Iris pigment epithelial cell (primary cell): ENCODE measurements at regions not wholly inside any gene's neighbourhood (a gene's known extent, or its start where the extent isn't known, plus 50 kb on each side); places are given as distances from the start of the nearest gene placed in this dataset.

Experiments used
- DNase-seq: peaks from one replicate; pipeline ENCODE4 v3.0.0-alpha.2; 2011; ENCODE audit warnings: low read depth

- no peak for DNase-seq
Observed at GRCh38 chr15:29425864-29426263, 156.2 kb upstream of the NSMCE3 start.

DNA sequence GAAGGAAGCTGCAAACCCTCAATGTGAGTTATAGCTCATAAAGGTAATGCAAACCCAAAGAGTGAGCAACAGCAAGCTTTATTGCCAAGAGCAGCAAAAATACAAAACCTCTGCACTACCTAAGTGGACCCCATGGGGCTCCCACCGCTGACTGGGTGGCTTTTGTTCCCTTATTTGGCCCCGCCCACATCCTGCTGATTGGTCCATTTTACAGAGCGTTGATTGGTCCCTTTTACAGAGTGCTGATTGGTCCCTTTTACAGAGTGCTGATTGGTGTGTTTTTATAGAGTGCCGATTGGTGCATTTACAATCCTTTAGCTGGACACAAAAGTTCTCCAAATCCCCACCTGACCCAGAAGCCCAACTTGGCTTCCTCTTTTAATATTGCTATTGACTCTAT is 154.5 kb upstream of the NSMCE3 start:
- DNase-seq, result no peak

- DNase-seq, result no peak
Observed at GRCh38 chr15:29422606-29423005, 153.0 kb upstream of the NSMCE3 start.

DNA sequence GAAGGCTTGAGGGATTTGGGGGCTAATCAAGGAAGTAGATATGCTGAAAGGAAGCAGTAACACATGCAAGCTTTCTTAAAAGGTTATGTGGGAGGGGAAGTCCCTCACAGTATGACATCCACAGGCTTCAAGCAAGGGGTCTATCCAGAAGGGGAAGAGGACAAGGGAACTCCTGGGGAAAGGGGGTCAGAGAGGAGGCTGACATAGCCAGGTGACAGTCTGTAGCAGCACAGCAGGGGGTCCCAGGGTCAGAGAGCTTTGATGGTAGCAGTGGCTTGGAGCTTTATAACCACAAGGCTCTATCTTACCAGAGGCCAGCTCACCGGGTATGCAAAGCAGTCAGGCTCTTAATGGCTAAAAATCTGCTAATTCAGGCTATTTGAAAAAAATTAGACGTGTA is 150.6 kb upstream of the NSMCE3 start:
- DNase-seq, result no peak

DNA sequence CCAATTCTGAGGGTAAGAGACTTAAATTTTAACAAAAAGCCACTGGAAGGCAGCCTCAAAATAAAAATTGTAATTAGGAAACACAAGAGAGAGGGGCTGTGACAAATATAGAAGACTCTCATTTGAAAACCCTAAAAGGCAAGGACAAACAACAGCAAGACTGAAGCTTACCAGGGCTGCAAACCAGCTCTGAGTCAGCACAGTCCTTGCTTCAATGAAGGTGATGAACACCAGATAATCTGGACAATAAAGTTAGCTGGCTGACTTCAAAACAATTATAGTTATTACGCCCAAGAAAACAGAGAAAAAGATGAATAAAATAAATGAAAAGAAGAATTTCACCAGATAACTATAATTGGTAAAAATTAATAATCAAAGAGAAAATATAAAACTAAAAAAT is 149.3 kb upstream of the NSMCE3 start:
- no peak for DNase-seq

GRCh38 chr15:29418178-29418577 is 148.6 kb upstream of the NSMCE3 start:
- DNase-seq, result no peak

DNA sequence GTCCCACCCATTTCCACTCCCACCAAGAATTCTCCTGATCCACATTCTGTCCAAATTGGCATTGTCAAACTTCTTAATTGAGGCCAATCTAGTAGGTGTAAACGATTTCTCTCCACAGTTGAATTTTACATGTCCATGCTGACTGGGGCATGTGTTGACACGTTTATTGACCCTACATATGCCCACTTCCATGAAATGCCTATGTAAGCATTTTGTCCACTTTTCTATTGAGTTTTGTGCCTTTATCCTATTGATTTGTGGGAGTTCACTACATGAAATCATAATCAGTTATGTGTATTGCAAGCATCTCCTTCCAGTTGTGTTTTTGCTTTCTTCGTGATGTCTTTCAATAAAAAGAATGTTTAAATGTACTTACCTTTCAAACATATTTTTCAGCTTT is 141.7 kb upstream of the NSMCE3 start:
- no peak for DNase-seq

DNA sequence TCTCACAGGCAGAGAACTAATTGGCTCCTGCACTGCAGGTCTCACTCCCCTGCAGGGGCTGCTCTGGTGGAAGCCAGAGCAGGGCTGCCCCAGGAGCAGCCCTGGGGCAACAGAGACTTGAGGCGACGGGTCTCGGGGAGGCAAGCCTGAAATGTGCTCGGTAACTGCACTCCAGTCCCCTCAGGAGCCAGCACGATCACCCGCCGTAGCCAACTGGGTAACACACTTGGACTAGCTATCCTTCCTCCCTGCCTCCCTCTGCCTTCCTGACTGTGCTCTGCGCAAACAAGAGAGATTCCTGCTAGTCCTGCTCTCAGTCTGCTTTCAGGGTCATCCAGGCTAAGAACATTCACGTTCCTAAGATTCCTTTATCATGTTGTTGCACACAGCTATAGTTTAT is 140.7 kb upstream of the NSMCE3 start:
- DNase-seq, result no peak

- DNase-seq, result no peak
Observed at GRCh38 chr15:29409890-29410289, 140.3 kb upstream of the NSMCE3 start.

DNA sequence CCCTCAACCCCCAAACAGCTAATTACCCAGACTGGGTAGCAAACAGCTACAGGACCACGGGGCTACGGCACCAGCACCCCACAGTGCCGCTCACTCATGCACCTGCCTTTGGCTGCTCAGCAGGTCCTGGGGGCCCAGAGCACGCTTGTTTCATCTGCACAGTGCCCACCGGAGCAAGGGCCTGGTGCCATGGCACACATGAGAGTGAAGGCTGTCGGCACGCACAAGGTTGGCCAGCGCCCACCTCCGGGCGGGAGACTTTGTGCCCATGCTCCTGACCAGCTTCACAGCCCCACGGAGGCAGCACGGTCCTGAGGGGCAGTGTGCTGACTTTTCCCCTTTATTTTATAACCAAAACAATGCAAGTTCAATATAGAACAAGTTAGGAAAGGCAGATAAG is 135.9 kb upstream of the NSMCE3 start:
- DNase-seq, result no peak

DNA sequence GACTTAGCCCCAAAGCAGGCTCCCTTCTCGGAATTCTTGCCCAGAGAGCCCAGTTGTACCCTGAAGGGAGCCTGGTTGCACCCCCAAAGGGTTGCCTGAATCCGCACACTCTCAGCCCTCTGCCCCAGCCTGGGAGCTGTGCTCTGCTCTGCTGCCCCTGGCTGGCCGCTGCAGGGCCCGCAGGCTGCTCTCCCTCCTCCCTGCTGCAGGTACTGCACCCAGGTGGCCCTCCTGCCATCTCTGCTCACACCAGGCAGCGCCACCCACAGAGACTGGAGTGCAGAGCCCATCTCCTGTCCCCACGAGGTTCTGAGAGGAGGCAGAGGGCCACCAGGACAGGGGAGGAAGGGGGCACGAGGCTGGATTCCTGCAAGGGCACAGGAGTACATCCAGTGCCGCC is 134.2 kb upstream of the NSMCE3 start:
- no peak for DNase-seq

DNA sequence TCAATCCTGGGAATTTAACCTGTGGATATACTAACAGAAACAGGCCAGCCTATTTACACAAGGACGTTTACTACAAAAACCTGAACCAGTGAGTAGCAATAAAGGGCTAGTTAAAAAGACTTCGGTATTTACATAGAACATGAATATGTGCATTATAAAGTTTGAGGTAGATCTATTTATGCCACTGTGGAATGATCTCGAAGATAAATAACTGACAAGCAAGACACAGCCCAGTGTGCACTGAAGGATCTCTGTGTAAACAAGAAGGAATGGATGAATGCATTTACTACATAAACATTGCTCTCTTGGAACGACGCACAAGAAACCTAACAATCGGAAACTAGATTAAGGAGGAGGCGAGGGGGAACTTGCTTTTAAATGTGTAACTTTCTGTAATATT is 132.0 kb upstream of the NSMCE3 start:
- no peak for DNase-seq

- no peak for DNase-seq
Observed at GRCh38 chr15:29400701-29401100, 131.1 kb upstream of the NSMCE3 start.

GRCh38 chr15:29398907-29399306 is 129.3 kb upstream of the NSMCE3 start:
- DNase-seq, result no peak

DNA sequence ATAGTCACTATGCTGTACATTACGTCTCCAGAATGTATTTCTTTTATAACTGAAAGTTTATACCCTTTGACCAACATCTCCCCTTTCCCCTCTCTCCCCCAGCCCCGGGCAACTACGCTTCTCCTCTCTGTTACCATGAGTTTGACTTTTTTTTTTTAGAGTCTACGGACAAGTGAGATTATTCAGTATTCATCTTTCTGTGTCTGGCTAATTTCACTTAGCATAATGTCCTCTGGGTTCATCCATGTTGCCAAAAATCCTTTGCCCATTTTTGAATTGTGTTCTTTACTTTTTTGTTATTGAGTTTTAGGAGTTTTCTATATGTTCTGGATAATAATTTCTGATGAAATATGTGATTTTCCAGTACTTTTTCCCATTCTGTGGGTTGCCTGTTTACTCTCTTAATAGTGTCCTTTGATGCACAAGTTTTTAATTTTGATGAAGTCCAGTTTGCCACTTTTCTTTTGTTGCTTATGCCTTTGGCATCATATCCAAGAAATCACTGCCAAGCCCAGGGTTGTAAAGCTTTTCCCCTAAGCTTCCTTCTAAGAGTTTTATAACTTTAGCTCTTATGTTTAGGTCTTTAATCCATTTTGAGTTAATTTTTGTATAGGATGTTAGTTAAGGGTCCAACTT is 126.7 kb upstream of the NSMCE3 start:
- no peak for DNase-seq

DNA sequence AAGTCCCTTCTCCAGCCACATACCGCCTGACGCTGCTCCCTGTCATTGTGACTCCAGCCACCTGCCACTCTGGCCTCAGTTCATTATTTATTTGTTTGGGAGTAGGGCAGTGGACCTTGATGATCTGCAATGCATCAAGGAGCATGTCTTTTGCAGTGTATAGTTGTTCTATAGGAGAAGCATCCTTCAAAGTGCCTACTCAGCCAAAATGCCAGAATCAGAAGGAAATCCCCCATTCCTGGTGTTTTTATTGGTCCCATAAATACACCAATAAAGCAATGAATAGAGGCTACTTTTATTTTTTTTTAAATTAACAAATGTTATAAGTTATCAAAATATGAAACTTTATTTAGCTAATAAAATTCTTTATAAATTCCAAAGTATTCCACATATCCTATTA is 123.8 kb upstream of the NSMCE3 start:
- no peak for DNase-seq

- DNase-seq, result no peak
Observed at GRCh38 chr15:29392358-29392757, 122.7 kb upstream of the NSMCE3 start.

- no peak for DNase-seq
Observed at GRCh38 chr15:29390051-29390450, 120.4 kb upstream of the NSMCE3 start.

- no peak for DNase-seq
Observed at GRCh38 chr15:29386523-29386922, 116.9 kb upstream of the NSMCE3 start.

- no peak for DNase-seq
Observed at GRCh38 chr15:29383367-29383766, 113.7 kb upstream of the NSMCE3 start.

GRCh38 chr15:29382862-29383261 is 113.2 kb upstream of the NSMCE3 start:
- DNase-seq, result no peak

GRCh38 chr15:29380466-29380865 is 110.8 kb upstream of the NSMCE3 start:
- no peak for DNase-seq

DNA sequence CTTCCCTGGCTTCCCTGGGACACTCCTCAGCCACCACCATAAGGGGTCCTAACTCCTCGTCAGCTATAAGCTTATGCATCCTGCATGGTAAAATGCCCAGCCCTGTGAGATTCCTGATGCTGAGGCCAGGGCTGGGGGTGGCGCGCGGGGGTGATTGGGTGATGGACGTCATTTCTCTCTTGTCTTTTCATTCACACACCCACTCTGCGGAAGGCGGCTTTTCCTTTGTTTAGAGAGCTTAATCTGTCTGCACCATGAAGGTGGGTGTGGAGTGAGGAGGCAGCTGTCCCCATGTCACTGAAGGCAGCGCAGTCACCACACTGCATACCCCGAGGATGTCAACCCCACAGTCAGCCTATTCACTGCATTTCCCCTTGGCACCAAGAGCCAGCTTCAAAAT is 110.0 kb upstream of the NSMCE3 start:
- no peak for DNase-seq

GRCh38 chr15:29377161-29377560 is 107.5 kb upstream of the NSMCE3 start:
- DNase-seq, result no peak

- no peak for DNase-seq
Observed at GRCh38 chr15:29376590-29376989, 107.0 kb upstream of the NSMCE3 start.
